ENCODE measurements at regions not wholly inside any gene's neighbourhood (a gene's known extent, or its start where the extent isn't known, plus 50 kb on each side); places are given as distances from the start of the nearest gene placed in this dataset.

DNA sequence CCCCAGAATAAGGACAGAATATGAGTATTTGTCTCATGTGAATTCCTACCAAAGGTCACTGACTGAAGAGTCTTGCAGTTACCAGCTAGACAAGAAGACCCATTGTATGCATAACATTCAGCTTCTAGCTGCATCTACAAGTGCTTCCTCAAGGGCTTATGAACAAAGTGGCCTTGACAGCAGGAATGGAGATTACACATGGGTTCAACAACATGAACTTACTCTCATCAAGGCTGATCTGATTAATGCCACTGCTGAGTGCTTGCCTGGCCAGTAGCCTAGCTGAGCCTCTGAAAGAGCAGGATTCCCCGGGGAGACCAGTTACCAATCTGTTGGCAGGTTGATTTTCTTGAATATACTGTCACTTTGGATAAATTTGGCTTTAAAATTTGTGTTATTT is 76.7 kb upstream of the CHD1 start:
- DNase-seq (ENCODE audit: low read depth in 1 of 2, low spot score in 2 of 2): no peak

More for the DNA sequence above, 76.7 kb upstream of the CHD1 start:
- H2AK5ac ChIP-seq (ENCODE audit: low read depth, low read length): no peak overlapping the region
- no peak overlapping the region for H4K5ac ChIP-seq (ENCODE audit: insufficient read length, low read depth, low read length)
- H3K14ac ChIP-seq (ENCODE audit: insufficient read length): no peak overlapping the region
- H2AFZ ChIP-seq (ENCODE audit: low read length): no peak overlapping the region
- no peak for FAIRE-seq
- no peaks in the 10 kb centered on the region for H4K20me1 ChIP-seq (replicated peaks in 1 of 2; ENCODE audit: control insufficient read depth in 1 of 2, insufficient read depth in 2 of 2, low read length in 2 of 2)
- H3K9ac ChIP-seq (replicated peaks in 1 of 4; ENCODE audit: extremely low read depth in 1 of 4, low read depth in 3 of 4, low read length in 3 of 4): no peak overlapping the region
- H4K91ac ChIP-seq (replicated peaks; ENCODE audit: insufficient read length, low read length): no peak overlapping the region
- H3K4ac ChIP-seq (replicated peaks; ENCODE audit: insufficient read length, low read depth, low read length): no peak overlapping the region
- H2BK12ac ChIP-seq (ENCODE audit: low read depth, low read length): no peak overlapping the region
- no peak overlapping the region for H4K8ac ChIP-seq (ENCODE audit: extremely low read depth, insufficient read depth, low read length)
- H3K4me3 ChIP-seq (ENCODE audit: extremely low read depth in 1 of 4, insufficient read depth in 2 of 4, low read depth in 3 of 4, low read length in 4 of 4): no peak overlapping the region
- TF ChIP-seq MAFK (IDR thresholded peaks at IDR 0.05; ENCODE audit: low read depth, low read length) (no peak), JUN (IDR thresholded peaks at IDR 0.05; ENCODE audit: low read depth, low read length) (no peak), HDAC2 (IDR thresholded peaks at IDR 0.05; ENCODE audit: borderline replicate concordance in 1 of 2, low read depth in 2 of 2, low read length in 2 of 2) (no peak), RNF2 (IDR thresholded peaks at IDR 0.05; ENCODE audit: borderline replicate concordance, low read depth, low read length, missing control alignments, poor library complexity, severe bottlenecking) (no peak)
- no peaks in the 10 kb centered on the region for H3K23me2 ChIP-seq (ENCODE audit: low read depth, low read length)
- no peak overlapping the region for H3K23ac ChIP-seq (ENCODE audit: insufficient read length)
- no peak overlapping the region for H3K56ac ChIP-seq (replicated peaks; ENCODE audit: insufficient read length, low read depth, low read length)
- H3K9me3 ChIP-seq (ENCODE audit: insufficient read depth in 2 of 2, low read depth in 1 of 2, low read length in 1 of 2): no peaks in the 10 kb centered on the region
- no peaks in the 10 kb centered on the region for H3K36me3 ChIP-seq (ENCODE audit: control insufficient read depth in 2 of 4, insufficient read depth in 4 of 4, low read length in 3 of 4)
- WGBS, 2 experiments (ENCODE audit: extremely low coverage in 1 of 2, insufficient coverage in 1 of 2, insufficient read length in 1 of 2, insufficient replicate concordance in 2 of 2, low coverage in 1 of 2, low lambda C conversion rate in 2 of 2, missing lambda C conversion rate in 1 of 2): 100% methylated on average over 1 of the region's 1 CpG; no CpG with 5 or more reads in 1 of the 2 experiments
- H3K79me1 ChIP-seq (ENCODE audit: low read depth, low read length): no peaks in the 10 kb centered on the region
- peaks cover 2 to 10% (median 3%) of the 10 kb centered on the region in 4 experiments; a peak in 5 of 7 replicates for H3K4me1 ChIP-seq (replicated peaks in 1 of 4; ENCODE audit: control insufficient read depth in 3 of 4, insufficient read depth in 4 of 4, low read length in 3 of 4)
- no peak overlapping the region for H3K27ac ChIP-seq (ENCODE audit: low read depth, low read length)
- no peak overlapping the region for H2BK120ac ChIP-seq (replicated peaks; ENCODE audit: low read depth, low read length)
- H3K79me2 ChIP-seq (ENCODE audit: control insufficient read depth in 1 of 2, insufficient read depth in 2 of 2, low read length in 2 of 2): no peaks in the 10 kb centered on the region
- ChIA-PET POLR2A (ENCODE audit: partially characterized antibody) (no interaction called here), CTCF (ENCODE audit: partially characterized antibody) (interaction anchor here (1.0 to 1.3 kb wide), 2 partner anchors 15 to 27 kb away, joined by 3 read pairs; no protein-coding TSS in a partner anchor)
- no peaks in the 10 kb centered on the region for H3K27me3 ChIP-seq (replicated peaks in 1 of 4; ENCODE audit: control insufficient read depth in 3 of 4, extremely low read depth in 1 of 4, insufficient read depth in 3 of 4, low read length in 3 of 4)
- H2BK20ac ChIP-seq (ENCODE audit: low read length): no peak overlapping the region
- no peak overlapping the region for H3K4me2 ChIP-seq (ENCODE audit: insufficient read depth in 1 of 2, low read depth in 2 of 2, low read length in 2 of 2)
- no peak overlapping the region for H3K18ac ChIP-seq (ENCODE audit: extremely low read depth, low read length)
- no peak overlapping the region for H2BK5ac ChIP-seq (ENCODE audit: low read depth, low read length)
- H2BK15ac ChIP-seq (ENCODE audit: low read length): no peak overlapping the region

Data from H1 (cell line).